SH-SY5Y (cell line): ENCODE measurements at regions not wholly inside any gene's neighbourhood (a gene's known extent, or its start where the extent isn't known, plus 50 kb on each side); places are given as distances from the start of the nearest gene placed in this dataset.
A peak's percentile ranks its signal among the peaks of the same experiment; 100 is the strongest.

ENCODE experiments used
- GATA2 ChIP-seq: IDR thresholded peaks from 2 replicates; pipeline ENCODE4 v1.6.1; 2011; ENCODE audit warnings: mild to moderate bottlenecking, low read depth, low read length
- GATA3 ChIP-seq: IDR thresholded peaks from 2 replicates; pipeline ENCODE4 v1.6.1; 2011; ENCODE audit warnings: low read depth, mild to moderate bottlenecking, low read length, moderate library complexity

GRCh38 chr7:142646386-142647140, 102.7 kb upstream of the PRSS1 start:
- peak; percentile 77 for TF ChIP-seq GATA3
- TF ChIP-seq GATA2: peak; percentile 94

- TF ChIP-seq GATA2 (no peak), GATA3 (no peak)
Observed at GRCh38 chr7:142645777-142646176, 103.5 kb upstream of the PRSS1 start.

GRCh38 chr7:142642316-142642715, 107.0 kb upstream of the PRSS1 start:
- TF ChIP-seq GATA2 (no peak), GATA3 (no peak)

GRCh38 chr7:142638581-142638980, 110.7 kb upstream of the PRSS1 start:
- no peak for TF ChIP-seq GATA2
- no peak for TF ChIP-seq GATA3

GRCh38 chr7:142637240-142637639, 112.0 kb upstream of the PRSS1 start:
- TF ChIP-seq GATA3 (no peak), GATA2 (no peak)

- no peak for TF ChIP-seq GATA2
- no peak for TF ChIP-seq GATA3
Observed at GRCh38 chr7:142636751-142637150, 112.5 kb upstream of the PRSS1 start.

- TF ChIP-seq GATA3 (no peak), GATA2 (no peak)
Observed at GRCh38 chr7:142632271-142633134, 116.8 kb upstream of the PRSS1 start.

- TF ChIP-seq GATA3 (no peak), GATA2 (no peak)
Observed at GRCh38 chr7:142629588-142630260, 119.5 kb upstream of the PRSS1 start.

- TF ChIP-seq GATA2 (no peak), GATA3 (no peak)
Observed at GRCh38 chr7:142628945-142629344, 120.3 kb upstream of the PRSS1 start.

- TF ChIP-seq GATA2 (no peak), GATA3 (no peak)
Observed at GRCh38 chr7:142626420-142627035, 122.7 kb upstream of the PRSS1 start.

- no peak for TF ChIP-seq GATA3
- no peak for TF ChIP-seq GATA2
Observed at GRCh38 chr7:142620402-142620801, 128.9 kb upstream of the PRSS1 start.

- no peak for TF ChIP-seq GATA2
- TF ChIP-seq GATA3: no peak
Observed at GRCh38 chr7:142618655-142619351, 130.5 kb upstream of the PRSS1 start.

GRCh38 chr7:142616842-142617241, 132.4 kb upstream of the PRSS1 start:
- TF ChIP-seq GATA2 (no peak), GATA3 (no peak)
